KMS-11 (cell line): ENCODE measurements at regions not wholly inside any gene's neighbourhood (a gene's known extent, or its start where the extent isn't known, plus 50 kb on each side); places are given as distances from the start of the nearest gene placed in this dataset.

Source experiments
- H2AFZ ChIP-seq: fragments of 200-600 bp; sonication (generic); 2 replicates; pipeline ENCODE4 v1.6.1; 2016; ENCODE audit warnings: antibody characterized with exemption, mixed run types, low read depth
- H3K27ac ChIP-seq: fragments of 200-600 bp; sonication (generic); 2 replicates; pipeline ENCODE4 v1.6.1; 2016; ENCODE audit warnings: mild to moderate bottlenecking, mixed run types
- H3K27me3 ChIP-seq: fragments of 200-600 bp; sonication (generic); 2 replicates; pipeline ENCODE4 v1.6.1; 2017; ENCODE audit warnings: mild to moderate bottlenecking, low read depth, mixed run types, moderate library complexity; ENCODE audit not compliant: insufficient read depth
- H3K36me3 ChIP-seq: fragments of 200-600 bp; sonication (generic); 2 replicates; pipeline ENCODE4 v1.6.1; 2017; ENCODE audit warnings: mild to moderate bottlenecking, mixed run types; ENCODE audit not compliant: insufficient read depth
- H3K4me1 ChIP-seq: fragments of 200-600 bp; sonication (generic); 2 replicates; pipeline ENCODE4 v1.6.1; 2016; ENCODE audit warnings: mild to moderate bottlenecking, low read depth, mixed run types; ENCODE audit not compliant: poor library complexity, severe bottlenecking
- H3K4me2 ChIP-seq: fragments of 200-600 bp; sonication (generic); 2 replicates; pipeline ENCODE4 v1.7.0; 2016; ENCODE audit warnings: mild to moderate bottlenecking, mixed run types
- H3K4me3 ChIP-seq: fragments of 200-600 bp; sonication (generic); IDR thresholded peaks from 2 replicates; pipeline ENCODE4 v1.6.1; 2017; ENCODE audit warnings: low read depth, low read length, mixed read lengths; ENCODE audit not compliant: insufficient read depth
- H3K79me2 ChIP-seq: fragments of 200-600 bp; sonication (generic); 2 replicates; pipeline ENCODE4 v1.6.1; 2016; ENCODE audit warnings: low read depth, mixed run types; ENCODE audit not compliant: insufficient read depth
- H3K9ac ChIP-seq: fragments of 200-600 bp; sonication (generic); 2 replicates; pipeline ENCODE4 v1.6.1; 2016; ENCODE audit warnings: mild to moderate bottlenecking, mixed run types
- H4K20me1 ChIP-seq: fragments of 200-600 bp; sonication (generic); 2 replicates; pipeline ENCODE4 v1.6.1; 2016; ENCODE audit warnings: mild to moderate bottlenecking, mixed run types; ENCODE audit not compliant: insufficient read depth
- CTCF ChIP-seq: fragments of 200-600 bp; sonication (generic); conservative IDR thresholded peaks from 2 replicates; pipeline ENCODE4 v1.6.1; 2017; ENCODE audit warnings: low read depth, mild to moderate bottlenecking, antibody characterized with exemption, low read length, moderate library complexity, mixed read lengths

GRCh38 chr11:29187215-29187614 lies 829.6 kb downstream of the KCNA4 start:
- TF ChIP-seq CTCF, result no peak
- Histone ChIP-seq H3K4me1 (no peaks in the 10 kb centered on the region), H3K4me2 (no peak overlapping the region), H3K79me2 (no peaks in the 10 kb centered on the region), H3K27ac (no peak overlapping the region), H3K36me3 (no peaks in the 10 kb centered on the region), H3K27me3 (no peaks in the 10 kb centered on the region), H4K20me1 (no peaks in the 10 kb centered on the region), H3K9ac (no peak overlapping the region), H3K4me3 (no peak overlapping the region), H2AFZ (no peak overlapping the region)

- no peak for TF ChIP-seq CTCF
- no peak overlapping the region for H3K9ac ChIP-seq
- H3K36me3 ChIP-seq, result no peaks in the 10 kb centered on the region
- H3K27ac ChIP-seq, result no peak overlapping the region
- H3K27me3 ChIP-seq, result no peaks in the 10 kb centered on the region
- no peak overlapping the region for H2AFZ ChIP-seq
- no peak overlapping the region for H3K4me3 ChIP-seq
- H4K20me1 ChIP-seq, result no peaks in the 10 kb centered on the region
- no peaks in the 10 kb centered on the region for H3K79me2 ChIP-seq
- no peak overlapping the region for H3K4me2 ChIP-seq
- no peaks in the 10 kb centered on the region for H3K4me1 ChIP-seq
Observed at GRCh38 chr11:29184939-29185890, 831.6 kb downstream of the KCNA4 start.

GRCh38 chr11:29183301-29183700 lies 833.5 kb downstream of the KCNA4 start:
- no peaks in the 10 kb centered on the region for H3K27me3 ChIP-seq
- TF ChIP-seq CTCF, result no peak
- H3K9ac ChIP-seq, result no peak overlapping the region
- no peaks in the 10 kb centered on the region for H3K4me1 ChIP-seq
- no peak overlapping the region for H2AFZ ChIP-seq
- H3K4me2 ChIP-seq, result no peak overlapping the region
- no peak overlapping the region for H3K4me3 ChIP-seq
- H3K36me3 ChIP-seq, result no peaks in the 10 kb centered on the region
- H3K79me2 ChIP-seq, result no peaks in the 10 kb centered on the region
- no peaks in the 10 kb centered on the region for H4K20me1 ChIP-seq
- no peak overlapping the region for H3K27ac ChIP-seq

- no peak overlapping the region for H3K27ac ChIP-seq
- H3K27me3 ChIP-seq, result no peaks in the 10 kb centered on the region
- no peak overlapping the region for H3K4me3 ChIP-seq
- H3K36me3 ChIP-seq, result no peaks in the 10 kb centered on the region
- H3K79me2 ChIP-seq, result no peaks in the 10 kb centered on the region
- H3K9ac ChIP-seq, result no peak overlapping the region
- no peaks in the 10 kb centered on the region for H4K20me1 ChIP-seq
- H3K4me1 ChIP-seq, result no peaks in the 10 kb centered on the region
- H2AFZ ChIP-seq, result no peak overlapping the region
- TF ChIP-seq CTCF, result no peak
- H3K4me2 ChIP-seq, result no peak overlapping the region
Observed at GRCh38 chr11:29173660-29174062, 843.2 kb downstream of the KCNA4 start.
